GM18909 (cell line): ENCODE measurements at regions not wholly inside any gene's neighbourhood (a gene's known extent, or its start where the extent isn't known, plus 50 kb on each side); places are given as distances from the start of the nearest gene placed in this dataset.

Experiments used
- ATAC-seq: cut with Tn5 transposase; IDR thresholded peaks from one replicate; pipeline ENCODE4 v1.9.1; 2021; ENCODE audit warnings: mild to moderate bottlenecking; ENCODE audit not compliant: unreplicated experiment, poor library complexity

GRCh38 chr12:28925719-28926376, 223.2 kb upstream of the FAR2 start:
- no peak for ATAC-seq

GRCh38 chr12:28930704-28931103, 218.4 kb upstream of the FAR2 start:
- ATAC-seq, result no peak

- no peak for ATAC-seq
These were observed 215.9 kb upstream of the FAR2 start for GRCh38 chr12:28933176-28933575.

- ATAC-seq, result no peak
These were observed 215.1 kb upstream of the FAR2 start for GRCh38 chr12:28933864-28934527.

GRCh38 chr12:28936221-28936620, 212.9 kb upstream of the FAR2 start:
- no peak for ATAC-seq

- no peak for ATAC-seq
These were observed 212.4 kb upstream of the FAR2 start for GRCh38 chr12:28936711-28937110.

- ATAC-seq, result no peak
These were observed 211.9 kb upstream of the FAR2 start for GRCh38 chr12:28937196-28937595.

GRCh38 chr12:28938056-28938455, 211.0 kb upstream of the FAR2 start:
- ATAC-seq, result no peak

- no peak for ATAC-seq
These were observed 210.4 kb upstream of the FAR2 start for GRCh38 chr12:28938581-28939235.

GRCh38 chr12:28939427-28939826, 209.7 kb upstream of the FAR2 start:
- ATAC-seq, result no peak

- no peak for ATAC-seq
These were observed 207.8 kb upstream of the FAR2 start for GRCh38 chr12:28941248-28941647.

GRCh38 chr12:28946361-28946760, 202.7 kb upstream of the FAR2 start:
- ATAC-seq, result no peak

GRCh38 chr12:28948685-28949084, 200.4 kb upstream of the FAR2 start:
- ATAC-seq, result no peak

GRCh38 chr12:28949184-28949583, 199.9 kb upstream of the FAR2 start:
- no peak for ATAC-seq

GRCh38 chr12:28950049-28950448, 199.0 kb upstream of the FAR2 start:
- no peak for ATAC-seq

- no peak for ATAC-seq
These were observed 197.1 kb upstream of the FAR2 start for GRCh38 chr12:28951935-28952334.

GRCh38 chr12:28954333-28954732, 194.7 kb upstream of the FAR2 start:
- ATAC-seq, result no peak

- ATAC-seq, result no peak
These were observed 193.6 kb upstream of the FAR2 start for GRCh38 chr12:28955491-28955890.

GRCh38 chr12:28955931-28956330, 193.1 kb upstream of the FAR2 start:
- no peak for ATAC-seq

GRCh38 chr12:28958553-28959195, 190.4 kb upstream of the FAR2 start:
- no peak for ATAC-seq

- ATAC-seq, result no peak
These were observed 187.1 kb upstream of the FAR2 start for GRCh38 chr12:28961948-28962384.
